ENCODE measurements at regions not wholly inside any gene's neighbourhood (a gene's known extent, or its start where the extent isn't known, plus 50 kb on each side); places are given as distances from the start of the nearest gene placed in this dataset.

- ChIA-PET POLR2A (no interaction called here), CTCF (interaction anchor here (0.6 to 1.2 kb wide), 6 partner anchors 12 to 136 kb away, joined by 3 to 4 read pairs (median 3); no protein-coding TSS in a partner anchor)
Measured at GRCh38 chr20:50328222-50328979, 137.8 kb downstream of the CEBPB start.

GRCh38 chr20:50328996-50329898, 138.6 kb downstream of the CEBPB start:
- Histone ChIP-seq H3K9me1 (replicated peaks; ENCODE audit: control insufficient read depth, extremely low read depth, insufficient read depth, low read length) (no peaks in the 10 kb centered on the region), H3K27me3 (ENCODE audit: control insufficient read depth in 2 of 2, insufficient read depth in 2 of 2, low read length in 2 of 2) (peaks cover 11 to 15% of the 10 kb centered on the region in 2 experiments), H3K4me2 (ENCODE audit: insufficient read depth, low read length) (no peak overlapping the region), H3K36me3 (ENCODE audit: control insufficient read depth in 2 of 2, extremely low read depth in 1 of 2, insufficient read depth in 2 of 2, low read length in 2 of 2) (no peaks in the 10 kb centered on the region), H3K4me3 (replicated peaks in 1 of 3; ENCODE audit: insufficient read depth in 1 of 3, low read depth in 1 of 3, low read length in 3 of 3) (no peak overlapping the region), H3K27ac (ENCODE audit: insufficient read depth, low read depth, low read length) (no peak overlapping the region), H3K79me2 (ENCODE audit: control insufficient read depth, insufficient read depth, low read length) (no peaks in the 10 kb centered on the region), H2AFZ (ENCODE audit: low read depth, low read length) (no peak overlapping the region), H3K9ac (replicated peaks; ENCODE audit: extremely low read depth, insufficient read depth, low read length) (no peak overlapping the region), H4K20me1 (replicated peaks; ENCODE audit: control insufficient read depth, extremely low read depth, insufficient read depth, low read length) (no peaks in the 10 kb centered on the region), H3K4me1 (ENCODE audit: control insufficient read depth, extremely low read depth, insufficient read depth, low read length) (no peaks in the 10 kb centered on the region), H3K9me3 (replicated peaks; ENCODE audit: control insufficient read depth, insufficient read depth, low read length) (no peaks in the 10 kb centered on the region)
- FAIRE-seq (no peak), DNase-seq (ENCODE audit: low read depth, low spot score) (no peak)
- ChIA-PET CTCF (interaction anchor here (0.6 to 1.2 kb wide), 5 partner anchors 9 to 115 kb away, joined by 3 to 4 read pairs (median 3); no protein-coding TSS in a partner anchor), POLR2A (no interaction called here)
- no TSS peak for BruUV-seq (replicated peaks)
- intact Hi-C loops (cut with micrococcal nuclease) (no loop called here), dilution Hi-C loops (cut with MboI; ENCODE audit: extremely low pct_ligation_motif_present, low sequenced_read_pairs) (no loop called here)
- no peak for TF ChIP-seq FOS (IDR thresholded peaks at IDR 0.05; ENCODE audit: borderline replicate concordance, insufficient read depth, low read length)
- no peak for TF ChIP-seq CTCF (IDR thresholded peaks at IDR 0.05; ENCODE audit: extremely low read depth in 1 of 2, insufficient read depth in 1 of 2, low read depth in 1 of 2, low read length in 2 of 2)
- no peak for TF ChIP-seq POLR2AphosphoS5 (IDR thresholded peaks at IDR 0.05; ENCODE audit: insufficient read depth, low read depth, low read length)
- no peak for TF ChIP-seq MYC (IDR thresholded peaks at IDR 0.05; ENCODE audit: low read depth, low read length)
- TF ChIP-seq MAX (IDR thresholded peaks at IDR 0.05; ENCODE audit: insufficient read depth, insufficient read length), result no peak
- no peak for TF ChIP-seq GATA2 (IDR thresholded peaks at IDR 0.05; ENCODE audit: insufficient read depth, insufficient read length, low read depth, low read length)
- no peak for TF ChIP-seq EZH2 (IDR thresholded peaks at IDR 0.05; ENCODE audit: borderline replicate concordance, low read depth, low read length, severe bottlenecking)
- no peak for TF ChIP-seq POLR2A (IDR thresholded peaks at IDR 0.05; ENCODE audit: low read depth, low read length)

More at GRCh38 chr20:50328222-50328979, 137.8 kb downstream of the CEBPB start:
- Histone ChIP-seq H3K4me3 (replicated peaks in 1 of 3; ENCODE audit: insufficient read depth in 1 of 3, low read depth in 1 of 3, low read length in 3 of 3) (no peak overlapping the region), H3K79me2 (ENCODE audit: control insufficient read depth, insufficient read depth, low read length) (no peaks in the 10 kb centered on the region), H3K4me1 (ENCODE audit: control insufficient read depth, extremely low read depth, insufficient read depth, low read length) (no peaks in the 10 kb centered on the region), H3K36me3 (ENCODE audit: control insufficient read depth in 2 of 2, extremely low read depth in 1 of 2, insufficient read depth in 2 of 2, low read length in 2 of 2) (no peaks in the 10 kb centered on the region), H3K9ac (replicated peaks; ENCODE audit: extremely low read depth, insufficient read depth, low read length) (no peak overlapping the region), H2AFZ (ENCODE audit: low read depth, low read length) (no peak overlapping the region), H3K9me1 (replicated peaks; ENCODE audit: control insufficient read depth, extremely low read depth, insufficient read depth, low read length) (no peaks in the 10 kb centered on the region), H3K27me3 (ENCODE audit: control insufficient read depth in 2 of 2, insufficient read depth in 2 of 2, low read length in 2 of 2) (peaks cover 12 to 13% of the 10 kb centered on the region in 2 experiments), H4K20me1 (replicated peaks; ENCODE audit: control insufficient read depth, extremely low read depth, insufficient read depth, low read length) (no peaks in the 10 kb centered on the region), H3K27ac (ENCODE audit: insufficient read depth, low read depth, low read length) (no peak overlapping the region), H3K9me3 (replicated peaks; ENCODE audit: control insufficient read depth, insufficient read depth, low read length) (no peaks in the 10 kb centered on the region), H3K4me2 (ENCODE audit: insufficient read depth, low read length) (no peak overlapping the region)
- no peak for FAIRE-seq
- intact Hi-C loops (cut with micrococcal nuclease), result no loop called here
- dilution Hi-C loops (cut with MboI; ENCODE audit: extremely low pct_ligation_motif_present, low sequenced_read_pairs), result no loop called here
- no peak for TF ChIP-seq JUN (IDR thresholded peaks at IDR 0.05; ENCODE audit: borderline replicate concordance, insufficient read depth, insufficient read length, low read depth)
- no peak for TF ChIP-seq POLR2AphosphoS5 (IDR thresholded peaks at IDR 0.05; ENCODE audit: insufficient read depth, low read depth, low read length)
- TF ChIP-seq MAX (IDR thresholded peaks at IDR 0.05; ENCODE audit: insufficient read depth, insufficient read length), result no peak
- no peak for TF ChIP-seq GATA2 (IDR thresholded peaks at IDR 0.05; ENCODE audit: insufficient read depth, insufficient read length, low read depth, low read length)
- no peak for TF ChIP-seq POLR2A (IDR thresholded peaks at IDR 0.05; ENCODE audit: low read depth, low read length)
- TF ChIP-seq FOS (IDR thresholded peaks at IDR 0.05; ENCODE audit: borderline replicate concordance, insufficient read depth, low read length), result no peak
- no TSS peak for BruUV-seq (replicated peaks)
- DNase-seq (ENCODE audit: low read depth, low spot score), result no peak

Data from endothelial cell of umbilical vein (primary cell).